OCI-LY7 (cell line): ENCODE measurements at regions not wholly inside any gene's neighbourhood (a gene's known extent, or its start where the extent isn't known, plus 50 kb on each side); places are given as distances from the start of the nearest gene placed in this dataset.

ENCODE experiments used
- BruUV-seq: library from RNA; stranded (reverse); fragments of 400-500 nt; replicated peaks from 2 replicates; lab custom pipeline; 2021; lab: Mats Ljungman, UMichigan
- CTCF ChIA-PET: fragments of 300-600 bp; sonication (Branson Sonifier 250); formaldehyde crosslinking; loops from one replicate; lab custom pipeline; 2022; ENCODE audit warnings: antibody characterized with exemption; ENCODE audit not compliant: unreplicated experiment; lab: Charles Lee
- POLR2A ChIA-PET: fragments of 300-600 bp; sonication (Branson Sonifier 250); formaldehyde crosslinking; loops from one replicate; lab custom pipeline; 2022; ENCODE audit warnings: antibody characterized with exemption; lab: Charles Lee
- DNase-seq: peaks from one replicate; pipeline ENCODE4 v3.0.0-alpha.2; 2015; ENCODE audit warnings: low spot score
- H2AFZ ChIP-seq: fragments of 200-600 bp; sonication (generic), shearing (Covaris generic); 2 replicates; pipeline ENCODE4 v1.6.1; 2014; ENCODE audit warnings: mild to moderate bottlenecking, antibody characterized with exemption, low read length, moderate library complexity
- H3K27ac ChIP-seq: fragments of 200-600 bp; sonication (generic); 2 replicates; pipeline ENCODE4 v1.5.1; 2014; ENCODE audit warnings: mixed run types, low read depth, mild to moderate bottlenecking, moderate library complexity, low read length, inconsistent platforms; ENCODE audit not compliant: poor library complexity, severe bottlenecking
- H3K36me3 ChIP-seq: fragments of 200-600 bp; sonication (generic); 2 replicates; pipeline ENCODE4 v1.6.1; 2014; ENCODE audit warnings: mild to moderate bottlenecking, antibody characterized with exemption, low read length, moderate library complexity, mixed read lengths; ENCODE audit not compliant: insufficient read depth
- H3K4me1 ChIP-seq: fragments of 200-600 bp; sonication (generic); 2 replicates; pipeline ENCODE4 v1.5.1; 2014; ENCODE audit warnings: mild to moderate bottlenecking, low read length; ENCODE audit not compliant: insufficient read depth, poor library complexity, severe bottlenecking
- H3K4me2 ChIP-seq: fragments of 200-600 bp; sonication (generic); 2 replicates; pipeline ENCODE4 v1.6.1; 2014; ENCODE audit warnings: mild to moderate bottlenecking, low read length
- H3K4me3 ChIP-seq: fragments of 200-600 bp; sonication (generic); 2 replicates; pipeline ENCODE4 v1.5.1; 2014; ENCODE audit warnings: mild to moderate bottlenecking, low read depth, low read length; ENCODE audit not compliant: poor library complexity, severe bottlenecking
- H3K79me2 ChIP-seq: fragments of 200-600 bp; sonication (generic); 2 replicates; pipeline ENCODE4 v1.6.1; 2016; ENCODE audit warnings: low read depth, mild to moderate bottlenecking, low read length, moderate library complexity, mixed read lengths; ENCODE audit not compliant: insufficient read depth
- H3K9me2 ChIP-seq: fragments of 200-600 bp; sonication (generic); 2 replicates; pipeline ENCODE4 v1.6.1; 2016; ENCODE audit warnings: mild to moderate bottlenecking, low read length, mixed read lengths; ENCODE audit not compliant: insufficient read depth
- H3K9me3 ChIP-seq: fragments of 200-600 bp; sonication (generic); 2 replicates; pipeline ENCODE4 v1.6.1; 2014; ENCODE audit warnings: mild to moderate bottlenecking, mixed run types, low read length, mixed read lengths
- H4K20me1 ChIP-seq: fragments of 200-600 bp; sonication (generic); 2 replicates; pipeline ENCODE4 v1.6.1; 2014; ENCODE audit warnings: mild to moderate bottlenecking, antibody characterized with exemption, low read length, moderate library complexity, mixed read lengths; ENCODE audit not compliant: insufficient read depth
- CTCF ChIP-seq: fragments of 200-600 bp; sonication (generic); conservative IDR thresholded peaks from 2 replicates; pipeline ENCODE4 v1.5.1; 2014; ENCODE audit warnings: mild to moderate bottlenecking, antibody characterized with exemption, low read length, moderate library complexity, mixed read lengths
- EZH2phosphoT487 ChIP-seq: fragments of 200-600 bp; sonication (generic); IDR thresholded peaks from 2 replicates; pipeline ENCODE4 v1.6.1; 2018; ENCODE audit warnings: low read depth, borderline replicate concordance, mild to moderate bottlenecking, mixed run types, antibody characterized with exemption, low read length, moderate library complexity, mixed read lengths
- intact Hi-C: fragments of 100-400 bp; cut with micrococcal nuclease; formaldehyde crosslinking; loops from one replicate; pipeline ENCODE4 v1.10.0; 2022; ENCODE audit not compliant: unreplicated experiment

GRCh38 chr1:72915581-72915980 lies 633.2 kb upstream of the NEGR1 start:
- Histone ChIP-seq H2AFZ (no peak overlapping the region), H3K9me3 (no peaks in the 10 kb centered on the region), H3K9me2 (no peaks in the 10 kb centered on the region), H3K4me3 (no peak overlapping the region), H3K36me3 (no peaks in the 10 kb centered on the region), H3K4me1 (no peaks in the 10 kb centered on the region), H4K20me1 (no peaks in the 10 kb centered on the region), H3K4me2 (no peak overlapping the region), H3K27ac (no peak overlapping the region), H3K79me2 (no peaks in the 10 kb centered on the region)
- ChIA-PET POLR2A (interaction anchor here (0.7 kb wide), 1 partner anchor 1788 kb away, joined by 3 read pairs; no protein-coding TSS in a partner anchor), CTCF (no interaction called here)
- intact Hi-C loops, result no loop called here
- TF ChIP-seq EZH2phosphoT487 (no peak), CTCF (no peak)
- no peak for DNase-seq
- BruUV-seq, result no TSS peak

GRCh38 chr1:72911656-72912055 lies 629.3 kb upstream of the NEGR1 start:
- Histone ChIP-seq H3K4me2 (no peak overlapping the region), H3K9me3 (no peaks in the 10 kb centered on the region), H3K4me1 (no peaks in the 10 kb centered on the region), H3K9me2 (no peaks in the 10 kb centered on the region), H2AFZ (no peak overlapping the region), H3K27ac (no peak overlapping the region), H3K79me2 (no peaks in the 10 kb centered on the region), H3K36me3 (no peaks in the 10 kb centered on the region), H4K20me1 (no peaks in the 10 kb centered on the region), H3K4me3 (no peak overlapping the region)
- intact Hi-C loops, result no loop called here
- ChIA-PET POLR2A (no interaction called here), CTCF (no interaction called here)
- no TSS peak for BruUV-seq
- TF ChIP-seq EZH2phosphoT487, result no peak
- no peak for TF ChIP-seq CTCF
- no peak for DNase-seq

- no peak overlapping the region for H3K4me2 ChIP-seq
Measured at GRCh38 chr1:72896256-72896655, 613.9 kb upstream of the NEGR1 start.

More at GRCh38 chr1:72896256-72896655, 613.9 kb upstream of the NEGR1 start:
- POLR2A ChIA-PET, result no interaction called here
- no TSS peak for BruUV-seq
- CTCF ChIA-PET, result no interaction called here
- no peaks in the 10 kb centered on the region for H4K20me1 ChIP-seq
- no peaks in the 10 kb centered on the region for H3K36me3 ChIP-seq
- H2AFZ ChIP-seq, result no peak overlapping the region
- intact Hi-C loops, result no loop called here
- no peaks in the 10 kb centered on the region for H3K79me2 ChIP-seq
- H3K9me3 ChIP-seq, result no peaks in the 10 kb centered on the region
- H3K4me1 ChIP-seq, result no peaks in the 10 kb centered on the region
- H3K4me3 ChIP-seq, result no peak overlapping the region
- no peak for TF ChIP-seq CTCF
- TF ChIP-seq EZH2phosphoT487, result no peak
- no peak overlapping the region for H3K27ac ChIP-seq
- H3K9me2 ChIP-seq, result no peaks in the 10 kb centered on the region
- DNase-seq, result no peak
